ENCODE measurements at regions not wholly inside any gene's neighbourhood (a gene's known extent, or its start where the extent isn't known, plus 50 kb on each side); places are given as distances from the start of the nearest gene placed in this dataset.

GRCh38 chr18:52082246-52082645, 257.8 kb upstream of the DCC start:
- TF ChIP-seq SALL2 (CRISPR knock-in tag; IDR thresholded peaks at IDR 0.05) (no peak), ZSCAN21 (CRISPR knock-in tag; IDR thresholded peaks at IDR 0.05; ENCODE audit: borderline replicate concordance) (no peak), ZBTB7A (CRISPR knock-in tag; IDR thresholded peaks at IDR 0.05) (no peak), POLR2A (IDR thresholded peaks at IDR 0.05; ENCODE audit: insufficient read depth in 1 of 2, low read depth in 2 of 2, low read length in 2 of 2) (no peak), NBN (conservative IDR thresholded peaks at IDR 0.05) (no peak), AHR (CRISPR knock-in tag; IDR thresholded peaks at IDR 0.05) (no peak), CREM (IDR thresholded peaks at IDR 0.05) (no peak), CREM (CRISPR knock-in tag; IDR thresholded peaks at IDR 0.05) (no peak), SP1 (IDR thresholded peaks at IDR 0.05) (no peak), SP1 (CRISPR knock-in tag; IDR thresholded peaks at IDR 0.05) (no peak), PHF8 (CRISPR knock-in tag; IDR thresholded peaks at IDR 0.05) (no peak), ZSCAN31 (CRISPR knock-in tag; IDR thresholded peaks at IDR 0.05; ENCODE audit: low read depth) (no peak)
- TF ChIP-seq, protein P1, sequence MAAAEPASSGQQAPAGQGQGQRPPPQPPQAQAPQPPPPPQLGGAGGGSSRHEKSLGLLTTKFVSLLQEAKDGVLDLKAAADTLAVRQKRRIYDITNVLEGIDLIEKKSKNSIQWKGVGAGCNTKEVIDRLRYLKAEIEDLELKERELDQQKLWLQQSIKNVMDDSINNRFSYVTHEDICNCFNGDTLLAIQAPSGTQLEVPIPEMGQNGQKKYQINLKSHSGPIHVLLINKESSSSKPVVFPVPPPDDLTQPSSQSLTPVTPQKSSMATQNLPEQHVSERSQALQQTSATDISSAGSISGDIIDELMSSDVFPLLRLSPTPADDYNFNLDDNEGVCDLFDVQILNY (CRISPR knock-in tag; conservative IDR thresholded peaks at IDR 0.05), result no peak
- TF ChIP-seq, protein P2, sequence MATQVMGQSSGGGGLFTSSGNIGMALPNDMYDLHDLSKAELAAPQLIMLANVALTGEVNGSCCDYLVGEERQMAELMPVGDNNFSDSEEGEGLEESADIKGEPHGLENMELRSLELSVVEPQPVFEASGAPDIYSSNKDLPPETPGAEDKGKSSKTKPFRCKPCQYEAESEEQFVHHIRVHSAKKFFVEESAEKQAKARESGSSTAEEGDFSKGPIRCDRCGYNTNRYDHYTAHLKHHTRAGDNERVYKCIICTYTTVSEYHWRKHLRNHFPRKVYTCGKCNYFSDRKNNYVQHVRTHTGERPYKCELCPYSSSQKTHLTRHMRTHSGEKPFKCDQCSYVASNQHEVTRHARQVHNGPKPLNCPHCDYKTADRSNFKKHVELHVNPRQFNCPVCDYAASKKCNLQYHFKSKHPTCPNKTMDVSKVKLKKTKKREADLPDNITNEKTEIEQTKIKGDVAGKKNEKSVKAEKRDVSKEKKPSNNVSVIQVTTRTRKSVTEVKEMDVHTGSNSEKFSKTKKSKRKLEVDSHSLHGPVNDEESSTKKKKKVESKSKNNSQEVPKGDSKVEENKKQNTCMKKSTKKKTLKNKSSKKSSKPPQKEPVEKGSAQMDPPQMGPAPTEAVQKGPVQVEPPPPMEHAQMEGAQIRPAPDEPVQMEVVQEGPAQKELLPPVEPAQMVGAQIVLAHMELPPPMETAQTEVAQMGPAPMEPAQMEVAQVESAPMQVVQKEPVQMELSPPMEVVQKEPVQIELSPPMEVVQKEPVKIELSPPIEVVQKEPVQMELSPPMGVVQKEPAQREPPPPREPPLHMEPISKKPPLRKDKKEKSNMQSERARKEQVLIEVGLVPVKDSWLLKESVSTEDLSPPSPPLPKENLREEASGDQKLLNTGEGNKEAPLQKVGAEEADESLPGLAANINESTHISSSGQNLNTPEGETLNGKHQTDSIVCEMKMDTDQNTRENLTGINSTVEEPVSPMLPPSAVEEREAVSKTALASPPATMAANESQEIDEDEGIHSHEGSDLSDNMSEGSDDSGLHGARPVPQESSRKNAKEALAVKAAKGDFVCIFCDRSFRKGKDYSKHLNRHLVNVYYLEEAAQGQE (IDR thresholded peaks at IDR 0.05; ENCODE audit: borderline replicate concordance in 1 of 2, low read depth in 1 of 2, low read length in 2 of 2), result no peak
- TF ChIP-seq, protein P3, sequence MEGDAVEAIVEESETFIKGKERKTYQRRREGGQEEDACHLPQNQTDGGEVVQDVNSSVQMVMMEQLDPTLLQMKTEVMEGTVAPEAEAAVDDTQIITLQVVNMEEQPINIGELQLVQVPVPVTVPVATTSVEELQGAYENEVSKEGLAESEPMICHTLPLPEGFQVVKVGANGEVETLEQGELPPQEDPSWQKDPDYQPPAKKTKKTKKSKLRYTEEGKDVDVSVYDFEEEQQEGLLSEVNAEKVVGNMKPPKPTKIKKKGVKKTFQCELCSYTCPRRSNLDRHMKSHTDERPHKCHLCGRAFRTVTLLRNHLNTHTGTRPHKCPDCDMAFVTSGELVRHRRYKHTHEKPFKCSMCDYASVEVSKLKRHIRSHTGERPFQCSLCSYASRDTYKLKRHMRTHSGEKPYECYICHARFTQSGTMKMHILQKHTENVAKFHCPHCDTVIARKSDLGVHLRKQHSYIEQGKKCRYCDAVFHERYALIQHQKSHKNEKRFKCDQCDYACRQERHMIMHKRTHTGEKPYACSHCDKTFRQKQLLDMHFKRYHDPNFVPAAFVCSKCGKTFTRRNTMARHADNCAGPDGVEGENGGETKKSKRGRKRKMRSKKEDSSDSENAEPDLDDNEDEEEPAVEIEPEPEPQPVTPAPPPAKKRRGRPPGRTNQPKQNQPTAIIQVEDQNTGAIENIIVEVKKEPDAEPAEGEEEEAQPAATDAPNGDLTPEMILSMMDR (CRISPR knock-in tag; IDR thresholded peaks at IDR 0.05), result no peak

All from HepG2 (cell line).